MCF 10A (cell line): ENCODE measurements at regions not wholly inside any gene's neighbourhood (a gene's known extent, or its start where the extent isn't known, plus 50 kb on each side); places are given as distances from the start of the nearest gene placed in this dataset.

Source experiments
- BruUV-seq: library from RNA; stranded (reverse); fragments of 400-500 nt; replicated peaks from 2 replicates; lab custom pipeline; 2021; lab: Mats Ljungman, UMichigan
- CTCF ChIA-PET: fragments of 300-600 bp; sonication (Branson Sonifier 250); formaldehyde crosslinking; extraction: SDS; loops from one replicate; lab custom pipeline; 2021; ENCODE audit warnings: antibody characterized with exemption, inconsistent platforms; lab: Yijun Ruan, JAX
- POLR2A ChIA-PET: fragments of 300-600, 350-650 bp; sonication (Branson Sonifier 250); formaldehyde crosslinking; extraction: SDS; loops from one replicate; lab custom pipeline; 2020; ENCODE audit warnings: antibody characterized with exemption, inconsistent platforms; lab: Yijun Ruan, JAX
- DNase-seq: peaks from one replicate; pipeline ENCODE4 v3.0.0-alpha.2; 2018; ENCODE audit not compliant: unreplicated experiment
- H3K27ac Mint-ChIP-seq: one replicate; pipeline ENCODE4 v1.8.0; 2022; ENCODE audit warnings: mild to moderate bottlenecking, low read depth, mixed read lengths; ENCODE audit not compliant: unreplicated experiment
- H3K27me3 Mint-ChIP-seq: one replicate; pipeline ENCODE4 v1.8.0; 2022; ENCODE audit warnings: mixed read lengths; ENCODE audit not compliant: insufficient read depth, unreplicated experiment
- H3K36me3 Mint-ChIP-seq: one replicate; pipeline ENCODE4 v1.8.0; 2022; ENCODE audit warnings: mild to moderate bottlenecking, moderate library complexity, mixed read lengths; ENCODE audit not compliant: insufficient read depth, unreplicated experiment
- H3K4me1 Mint-ChIP-seq: one replicate; pipeline ENCODE4 v1.8.0; 2022; ENCODE audit warnings: mixed read lengths; ENCODE audit not compliant: insufficient read depth, unreplicated experiment
- H3K4me3 Mint-ChIP-seq: one replicate; pipeline ENCODE4 v1.8.0; 2022; ENCODE audit warnings: mild to moderate bottlenecking, moderate library complexity, mixed read lengths; ENCODE audit not compliant: unreplicated experiment
- H3K9me3 Mint-ChIP-seq: one replicate; pipeline ENCODE4 v1.8.0; 2022; ENCODE audit warnings: mixed read lengths; ENCODE audit not compliant: unreplicated experiment
- intact Hi-C: fragments of 100-400 bp; cut with micrococcal nuclease; formaldehyde crosslinking; loops from 2 replicates; pipeline ENCODE4 v1.14.1; 2022
- TF ChIP-seq, protein P1 (sequence below): fragments of 200-600 bp; IDR thresholded peaks from one replicate; pipeline ENCODE4 v1.8.0; 2022; ENCODE audit warnings: antibody characterized with exemption, mild to moderate bottlenecking; ENCODE audit not compliant: unreplicated experiment

GRCh38 chr3:780505-780904, 312.3 kb upstream of the CNTN6 start:
- TF ChIP-seq, protein P1, sequence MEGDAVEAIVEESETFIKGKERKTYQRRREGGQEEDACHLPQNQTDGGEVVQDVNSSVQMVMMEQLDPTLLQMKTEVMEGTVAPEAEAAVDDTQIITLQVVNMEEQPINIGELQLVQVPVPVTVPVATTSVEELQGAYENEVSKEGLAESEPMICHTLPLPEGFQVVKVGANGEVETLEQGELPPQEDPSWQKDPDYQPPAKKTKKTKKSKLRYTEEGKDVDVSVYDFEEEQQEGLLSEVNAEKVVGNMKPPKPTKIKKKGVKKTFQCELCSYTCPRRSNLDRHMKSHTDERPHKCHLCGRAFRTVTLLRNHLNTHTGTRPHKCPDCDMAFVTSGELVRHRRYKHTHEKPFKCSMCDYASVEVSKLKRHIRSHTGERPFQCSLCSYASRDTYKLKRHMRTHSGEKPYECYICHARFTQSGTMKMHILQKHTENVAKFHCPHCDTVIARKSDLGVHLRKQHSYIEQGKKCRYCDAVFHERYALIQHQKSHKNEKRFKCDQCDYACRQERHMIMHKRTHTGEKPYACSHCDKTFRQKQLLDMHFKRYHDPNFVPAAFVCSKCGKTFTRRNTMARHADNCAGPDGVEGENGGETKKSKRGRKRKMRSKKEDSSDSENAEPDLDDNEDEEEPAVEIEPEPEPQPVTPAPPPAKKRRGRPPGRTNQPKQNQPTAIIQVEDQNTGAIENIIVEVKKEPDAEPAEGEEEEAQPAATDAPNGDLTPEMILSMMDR = no peak
- Mint-ChIP-seq H3K36me3 (no peaks in the 10 kb centered on the region), H3K27ac (no peak overlapping the region), H3K9me3 (peaks cover 7% of the 10 kb centered on the region), H3K4me3 (no peak overlapping the region), H3K27me3 (no peaks in the 10 kb centered on the region), H3K4me1 (no peaks in the 10 kb centered on the region)
- DNase-seq = no peak
- CTCF ChIA-PET = no interaction called here
- POLR2A ChIA-PET = no interaction called here
- intact Hi-C loops = no loop called here
- no TSS peak for BruUV-seq

DNA sequence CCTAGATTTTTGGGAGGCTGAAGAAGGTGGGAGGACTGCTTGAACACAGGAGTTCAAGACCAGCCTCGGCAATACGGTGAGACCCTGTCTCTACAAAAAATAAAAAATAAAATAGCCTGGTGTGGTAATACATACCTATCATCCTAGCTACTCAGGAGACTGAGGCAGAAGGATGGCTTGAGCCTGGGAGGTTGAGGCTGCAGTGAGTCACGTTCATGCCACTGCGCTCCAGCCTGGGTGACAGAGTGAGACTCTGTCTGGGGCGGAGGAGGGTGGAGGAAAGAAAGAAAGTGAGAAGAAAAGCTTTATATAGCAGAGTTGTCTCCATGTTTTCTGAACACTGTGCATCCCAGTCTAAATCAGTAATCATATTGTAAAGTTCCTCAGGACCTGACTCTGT, 301.4 kb upstream of the CNTN6 start:
- Mint-ChIP-seq H3K4me1 (no peaks in the 10 kb centered on the region), H3K36me3 (no peaks in the 10 kb centered on the region), H3K27ac (no peak overlapping the region), H3K27me3 (no peaks in the 10 kb centered on the region), H3K4me3 (no peak overlapping the region), H3K9me3 (no peaks in the 10 kb centered on the region)
- intact Hi-C loops = no loop called here
- no TSS peak for BruUV-seq
- ChIA-PET CTCF (no interaction called here), POLR2A (no interaction called here)
- TF ChIP-seq, protein P1 = no peak
- DNase-seq = no peak

GRCh38 chr3:792630-793029, 300.2 kb upstream of the CNTN6 start:
- TF ChIP-seq, protein P1 = no peak
- Mint-ChIP-seq H3K4me1 (no peaks in the 10 kb centered on the region), H3K36me3 (no peaks in the 10 kb centered on the region), H3K27me3 (no peaks in the 10 kb centered on the region), H3K9me3 (no peaks in the 10 kb centered on the region), H3K27ac (no peak overlapping the region), H3K4me3 (no peak overlapping the region)
- intact Hi-C loops = no loop called here
- no peak for DNase-seq
- POLR2A ChIA-PET = no interaction called here
- BruUV-seq = no TSS peak
- CTCF ChIA-PET = no interaction called here

GRCh38 chr3:804211-804610, 288.6 kb upstream of the CNTN6 start:
- H3K36me3 Mint-ChIP-seq = no peaks in the 10 kb centered on the region
- no peak overlapping the region for H3K4me3 Mint-ChIP-seq
- ChIA-PET POLR2A (no interaction called here), CTCF (no interaction called here)
- TF ChIP-seq, protein P1 = no peak
- H3K4me1 Mint-ChIP-seq = no peaks in the 10 kb centered on the region
- no peak overlapping the region for H3K27ac Mint-ChIP-seq
- intact Hi-C loops = no loop called here
- DNase-seq = no peak
- no peaks in the 10 kb centered on the region for H3K9me3 Mint-ChIP-seq
- H3K27me3 Mint-ChIP-seq = no peaks in the 10 kb centered on the region
- no TSS peak for BruUV-seq
